GM18873 (cell line): ENCODE measurements at regions not wholly inside any gene's neighbourhood (a gene's known extent, or its start where the extent isn't known, plus 50 kb on each side); places are given as distances from the start of the nearest gene placed in this dataset.

Experiments
- ATAC-seq: cut with Tn5 transposase; IDR thresholded peaks from one replicate; pipeline ENCODE4 v1.9.1; 2021; ENCODE audit warnings: mild to moderate bottlenecking, moderate library complexity, moderate number of reproducible peaks; ENCODE audit not compliant: unreplicated experiment, low FRiP score

DNA sequence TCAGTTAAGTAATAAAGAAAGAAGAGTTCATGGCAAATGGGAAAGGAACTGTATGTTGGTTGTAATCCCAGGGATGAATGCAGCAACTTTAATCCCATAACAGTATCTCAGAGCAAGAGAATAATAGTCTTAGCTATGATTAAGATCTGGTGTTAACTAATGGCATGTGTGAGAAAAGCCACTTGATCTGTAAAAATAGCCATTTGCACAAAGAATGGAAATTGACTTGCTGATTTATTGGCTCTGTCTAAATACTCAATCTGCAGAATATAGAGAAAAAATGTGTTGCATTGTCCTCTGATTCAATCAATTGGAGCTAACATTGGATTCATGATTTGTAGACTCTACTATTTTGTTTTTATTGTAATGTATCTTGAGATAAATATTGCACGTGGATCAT is 987.0 kb downstream of the NSUN3 start:
- no peak for ATAC-seq

DNA sequence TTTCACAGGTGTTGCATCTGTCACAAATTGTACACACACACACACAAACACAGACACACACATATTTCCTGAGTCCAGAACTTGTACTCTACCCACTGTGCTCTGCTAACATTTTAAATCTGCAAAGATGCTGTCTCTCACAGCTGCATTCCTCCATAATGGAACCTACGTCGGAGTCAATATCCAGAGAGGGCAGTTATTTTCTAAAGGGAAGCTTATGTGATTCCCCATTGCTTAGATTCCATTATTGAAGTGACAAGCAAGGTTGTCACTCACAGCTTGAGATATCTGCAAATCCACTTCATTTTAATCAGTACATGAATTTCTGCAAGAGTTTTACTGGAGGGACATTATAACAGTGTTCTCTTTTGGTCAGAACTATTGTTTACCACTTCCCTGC is 992.4 kb downstream of the NSUN3 start:
- no peak for ATAC-seq

DNA sequence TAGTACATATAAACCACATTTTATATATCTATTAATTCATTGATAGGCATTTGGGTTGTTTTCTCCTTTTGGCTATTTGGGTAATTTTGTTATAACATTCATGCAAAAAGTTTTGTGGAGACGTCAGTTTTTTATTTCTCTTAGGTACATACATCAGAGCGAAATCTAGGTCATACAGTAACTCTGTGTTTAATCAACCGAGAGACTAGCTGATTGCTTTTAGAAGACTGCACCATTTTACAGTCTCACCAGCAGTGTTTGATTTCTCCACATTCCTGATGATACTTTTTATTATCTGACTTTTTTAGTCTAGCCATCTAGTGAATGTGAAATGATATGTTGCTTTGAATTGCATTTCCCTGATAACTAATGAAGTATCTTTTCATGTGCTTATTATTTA is 1019.3 kb downstream of the NSUN3 start:
- ATAC-seq: no peak

DNA sequence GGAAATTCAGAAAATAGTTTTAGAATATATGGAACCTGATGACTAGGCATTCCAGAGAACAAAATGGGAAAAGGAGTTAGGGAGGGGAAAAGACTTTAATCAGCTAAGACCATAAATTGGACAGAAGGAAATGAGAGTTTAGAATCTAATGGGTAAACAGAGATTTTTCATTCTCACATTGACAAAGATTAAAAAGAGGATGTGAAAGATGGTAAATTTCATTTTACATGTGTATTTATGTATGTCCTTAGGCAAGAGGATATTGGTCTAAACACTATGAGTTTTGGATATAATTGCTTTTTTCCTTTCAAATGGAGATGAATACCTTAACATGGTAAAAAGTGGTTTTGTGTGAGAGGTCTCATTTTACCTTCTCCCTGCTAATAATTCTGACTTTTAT is 1021.9 kb downstream of the NSUN3 start:
- no peak for ATAC-seq

DNA sequence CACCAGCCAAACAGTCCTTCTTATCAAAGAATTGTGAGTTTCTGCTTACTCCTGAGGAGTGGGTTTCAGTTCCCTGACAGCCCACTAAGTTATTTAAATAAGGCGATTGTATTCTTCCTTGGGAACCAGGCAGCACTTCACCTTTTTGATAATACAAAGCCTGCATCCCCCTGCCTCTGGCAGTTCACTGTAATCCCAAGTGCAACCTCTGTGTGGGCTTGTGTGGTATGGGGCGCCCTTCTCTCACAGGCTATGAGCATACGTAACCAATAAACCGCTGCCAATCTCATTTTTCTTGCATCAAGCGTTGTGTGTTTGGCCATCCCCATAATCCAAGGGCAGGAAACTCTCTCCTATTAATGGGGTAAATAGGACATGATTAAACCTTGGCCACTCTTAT is 1025.6 kb downstream of the NSUN3 start:
- no peak for ATAC-seq

DNA sequence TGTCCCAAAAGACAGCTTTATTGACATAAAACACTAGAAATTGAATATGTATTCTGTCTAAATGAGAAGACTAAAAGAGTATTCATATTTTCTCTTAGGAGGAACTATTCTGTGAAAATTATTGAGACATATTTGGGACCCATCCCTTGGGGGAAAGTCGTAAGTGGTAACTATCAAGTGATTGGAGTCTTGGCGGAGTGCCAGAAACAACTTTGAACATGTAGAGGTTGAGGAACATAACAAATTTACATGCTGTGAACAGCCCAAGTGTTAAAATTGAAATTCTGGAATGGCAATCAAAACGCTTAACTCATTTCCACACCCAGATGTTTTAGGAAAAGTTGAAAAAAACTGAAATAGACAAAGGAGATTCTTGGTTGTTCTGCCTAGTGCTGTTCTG is 1034.6 kb downstream of the NSUN3 start:
- no peak for ATAC-seq

DNA sequence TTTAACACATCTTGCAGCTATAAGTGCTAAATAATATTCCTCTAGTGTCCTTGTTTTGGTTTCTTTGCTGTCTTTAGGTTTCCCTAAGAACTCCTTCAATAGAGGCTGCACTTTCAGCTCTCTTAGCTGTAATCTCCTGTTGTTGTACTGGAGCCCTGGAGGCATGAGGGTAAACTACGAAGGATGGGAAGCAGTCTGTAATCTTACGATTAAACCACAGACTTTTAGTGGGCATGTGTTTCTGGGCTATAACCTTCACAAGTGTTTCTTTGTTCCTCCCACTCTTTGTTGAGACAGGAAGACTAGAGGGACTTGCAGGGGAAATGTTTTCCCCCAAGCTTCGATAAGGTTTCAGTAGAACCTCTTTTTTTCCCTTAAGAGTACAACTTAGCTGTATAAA is 1058.1 kb downstream of the NSUN3 start:
- ATAC-seq: no peak

DNA sequence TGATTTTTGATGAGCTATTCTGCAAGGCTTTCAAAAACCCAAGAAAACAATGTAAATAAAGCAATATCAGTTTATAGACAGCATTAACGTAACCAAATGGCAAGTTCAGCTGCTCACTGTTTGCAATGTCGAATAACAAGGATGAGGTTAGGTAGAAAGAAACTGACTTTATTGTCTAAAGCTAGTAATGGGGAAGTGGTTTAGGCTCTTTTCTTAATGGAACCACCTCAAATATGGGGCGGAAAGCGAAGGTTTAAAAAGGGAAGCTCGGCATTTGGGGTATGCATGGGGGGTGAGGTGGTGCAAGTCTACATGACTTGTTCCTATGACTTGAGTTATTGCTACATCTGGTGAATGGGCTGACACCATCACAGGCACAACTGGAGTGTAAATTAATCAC is 1060.2 kb downstream of the NSUN3 start:
- no peak for ATAC-seq

DNA sequence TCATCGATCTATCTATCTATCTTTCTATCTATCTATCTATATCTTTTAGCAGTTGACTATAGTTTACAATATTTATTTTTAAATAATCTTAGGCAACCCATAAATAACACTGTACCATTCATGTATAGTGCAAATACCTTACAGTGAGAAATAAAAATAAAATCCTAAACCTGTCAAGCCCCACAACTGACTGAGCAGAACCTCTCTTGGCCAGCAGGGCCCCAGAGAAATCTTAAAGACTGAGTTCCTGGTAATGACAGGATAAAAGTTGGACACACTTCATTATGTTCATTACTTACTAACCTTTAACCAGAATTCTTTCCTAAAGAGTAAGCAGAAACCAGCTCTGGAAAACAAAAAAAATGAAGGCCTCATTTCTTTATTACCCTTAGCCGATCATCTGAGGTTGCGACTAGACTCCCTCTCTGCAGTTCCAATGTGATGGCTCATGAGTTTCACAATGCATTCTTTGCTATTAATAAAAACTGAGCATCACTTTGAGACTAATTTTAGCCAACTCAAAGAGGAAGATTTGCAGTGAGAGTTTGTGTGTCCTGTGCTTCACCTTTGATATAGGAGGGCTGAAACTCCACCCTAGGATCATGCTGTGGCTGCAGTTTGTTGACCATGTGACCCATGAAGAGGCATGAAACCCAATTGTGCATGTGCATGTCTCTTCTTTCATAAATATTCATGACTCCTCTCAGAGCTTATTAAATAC is 1072.0 kb downstream of the NSUN3 start:
- ATAC-seq: no peak

DNA sequence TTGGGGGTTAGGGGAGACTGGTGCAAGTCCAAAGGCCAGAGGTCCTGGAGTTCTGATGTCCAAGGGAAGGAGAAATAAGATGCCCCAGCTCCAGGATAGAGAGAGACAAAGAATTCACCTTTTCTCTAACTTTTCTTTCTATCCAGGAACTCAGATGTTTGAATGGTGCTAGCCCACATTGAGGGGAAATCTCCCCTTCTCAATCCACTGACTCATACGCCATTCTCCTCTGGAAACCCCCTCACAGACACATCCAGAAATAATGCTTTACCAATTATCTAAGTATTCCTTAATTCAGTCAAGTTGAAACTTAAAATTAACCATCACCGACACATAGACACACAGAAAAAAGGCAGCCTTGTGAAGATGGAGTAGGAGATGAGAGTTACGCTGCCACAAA is 1085.2 kb downstream of the NSUN3 start:
- ATAC-seq: no peak

DNA sequence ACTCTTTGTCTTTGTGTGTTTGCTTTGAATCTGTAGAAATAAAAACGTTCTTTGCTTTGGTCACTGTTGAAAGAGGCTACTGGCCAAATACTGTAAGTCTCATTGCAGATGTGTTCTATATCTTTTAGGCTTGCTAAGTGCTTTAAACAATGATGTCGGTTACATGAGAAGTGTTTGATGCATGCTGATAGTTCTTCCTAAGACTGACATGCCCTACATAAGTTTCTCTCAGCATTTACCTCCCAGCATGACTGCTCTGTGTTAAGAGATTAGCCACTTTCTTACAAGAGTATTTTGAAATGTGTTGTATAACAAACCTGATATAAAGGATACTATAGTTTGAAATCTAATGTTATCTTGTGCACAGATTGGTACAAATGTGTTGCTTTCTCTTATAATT is 1088.7 kb downstream of the NSUN3 start:
- ATAC-seq: no peak

DNA sequence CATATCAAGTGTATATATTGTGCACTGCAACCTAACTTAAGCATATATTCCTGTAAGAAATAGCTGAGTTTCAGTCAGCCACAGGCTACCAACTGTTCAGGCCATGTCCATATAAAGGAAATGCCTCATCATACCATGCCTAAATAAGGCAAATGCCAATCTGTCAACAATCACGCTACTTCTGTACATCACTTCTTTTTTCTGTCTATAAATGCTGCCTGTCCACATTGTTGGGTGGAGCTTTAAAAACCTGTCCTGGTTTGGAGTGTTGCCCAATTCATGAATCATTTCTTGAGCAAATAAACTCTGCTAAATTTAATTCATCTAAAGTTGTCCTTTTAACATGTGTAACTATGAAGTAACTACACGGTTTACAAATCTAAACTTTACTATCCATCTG is 1091.9 kb downstream of the NSUN3 start:
- no peak for ATAC-seq

DNA sequence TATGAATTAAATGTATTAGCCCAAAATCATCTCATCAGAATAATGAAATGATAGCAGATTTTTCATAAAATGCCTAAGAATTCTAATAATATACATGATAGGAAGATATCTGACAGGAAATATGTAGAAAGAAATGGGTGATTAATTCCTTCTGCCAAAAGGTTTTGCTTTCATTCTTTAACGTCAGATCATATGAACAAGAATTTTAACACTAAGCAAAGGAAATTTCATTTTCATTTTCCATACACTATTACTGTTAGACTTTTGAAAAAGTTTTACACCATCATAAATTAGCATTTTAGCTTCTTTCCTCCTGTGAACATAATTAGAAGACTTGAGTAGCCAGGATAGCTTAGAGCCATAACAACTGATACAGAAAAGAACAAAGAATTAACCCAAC is 1099.9 kb downstream of the NSUN3 start:
- ATAC-seq: no peak

DNA sequence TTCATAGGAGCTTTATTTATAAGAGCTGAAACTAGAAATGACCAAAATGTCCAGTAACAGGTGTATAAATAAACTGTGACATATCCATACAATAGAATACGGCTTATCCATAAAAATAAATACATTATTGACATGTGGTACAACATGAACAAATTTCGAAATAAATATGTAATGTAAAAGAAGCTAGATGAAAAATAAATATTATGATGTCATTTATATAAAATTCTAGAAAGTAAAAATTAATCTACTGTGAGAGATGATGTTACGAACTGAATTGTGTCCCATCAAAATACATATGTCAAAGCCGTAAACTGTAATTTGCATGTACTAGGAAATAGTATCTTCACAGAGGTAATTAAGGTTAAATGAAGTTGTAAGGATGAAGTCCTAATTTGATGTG is 1104.9 kb downstream of the NSUN3 start:
- no peak for ATAC-seq

DNA sequence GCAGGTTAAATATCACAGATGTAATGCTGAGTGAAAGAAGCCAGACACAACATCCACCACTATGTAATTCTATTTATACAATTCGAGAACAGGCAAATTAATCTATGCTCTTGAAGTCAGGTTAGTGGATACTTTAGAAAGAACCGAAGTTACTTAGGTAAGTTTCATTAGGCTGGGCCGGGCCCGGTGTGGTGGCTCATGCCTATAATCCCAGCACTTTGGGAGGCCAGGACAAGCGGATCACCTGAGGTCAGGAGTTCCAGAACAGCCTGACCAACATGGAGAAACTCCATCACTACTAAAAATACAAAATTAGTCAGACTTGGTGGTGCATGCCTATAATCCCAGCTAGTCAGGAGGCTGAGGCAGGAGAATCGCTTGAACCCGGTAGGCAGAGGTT is 1105.7 kb downstream of the NSUN3 start:
- ATAC-seq: no peak

DNA sequence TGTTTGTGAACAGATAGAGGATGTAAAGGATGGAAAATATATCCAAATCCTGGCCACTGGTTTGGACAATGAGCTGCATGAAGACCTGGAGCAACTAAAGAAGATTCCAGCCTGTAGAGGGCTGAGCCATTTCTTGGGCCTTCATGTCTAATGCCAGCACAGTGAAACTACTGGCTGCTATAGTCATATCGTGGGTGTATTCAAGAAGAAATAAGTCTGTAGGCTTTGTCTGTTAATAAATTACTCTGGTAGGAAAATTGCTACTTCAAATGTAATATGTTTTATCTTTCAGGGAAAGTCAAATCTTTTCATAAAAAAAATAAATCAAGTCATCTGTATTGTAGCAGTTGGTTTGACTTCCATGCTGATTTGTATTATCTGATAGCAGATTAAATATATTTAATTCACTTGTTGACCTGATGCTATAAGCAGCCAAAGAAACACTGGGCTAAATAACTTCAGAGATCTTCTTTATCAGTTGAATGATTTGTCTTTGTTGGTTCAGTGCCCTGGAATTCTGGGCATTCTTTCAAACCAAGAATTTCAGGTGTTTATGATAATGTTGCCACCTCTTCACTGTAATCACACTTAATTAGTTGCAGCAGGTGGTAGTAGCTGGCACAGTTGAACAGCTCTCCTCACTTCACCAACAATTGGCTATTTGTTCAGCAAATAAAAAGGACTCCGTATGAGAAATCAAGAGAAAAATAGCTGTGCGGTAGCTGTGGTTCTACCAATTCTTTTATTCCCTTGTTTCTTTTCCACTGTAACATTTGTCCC is 1109.5 kb downstream of the NSUN3 start:
- no peak for ATAC-seq

DNA sequence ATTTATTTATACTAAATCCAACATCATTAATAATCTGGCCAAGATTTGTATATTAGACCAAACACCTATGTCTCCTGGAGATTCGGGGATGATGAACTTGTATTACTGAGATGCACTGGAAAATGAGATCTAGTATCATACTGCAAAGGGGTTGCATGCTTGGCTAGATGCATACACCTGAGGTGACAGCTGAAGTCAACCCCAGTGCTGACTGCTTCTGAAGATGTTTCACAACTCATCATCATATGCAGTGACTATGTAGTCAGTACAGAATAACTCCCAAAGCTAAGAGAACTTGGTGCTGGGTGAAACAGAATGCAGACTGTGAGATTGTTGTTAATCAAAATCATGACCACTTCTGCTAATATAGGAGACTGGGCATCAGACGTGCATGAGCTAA is 1114.2 kb downstream of the NSUN3 start:
- no peak for ATAC-seq

DNA sequence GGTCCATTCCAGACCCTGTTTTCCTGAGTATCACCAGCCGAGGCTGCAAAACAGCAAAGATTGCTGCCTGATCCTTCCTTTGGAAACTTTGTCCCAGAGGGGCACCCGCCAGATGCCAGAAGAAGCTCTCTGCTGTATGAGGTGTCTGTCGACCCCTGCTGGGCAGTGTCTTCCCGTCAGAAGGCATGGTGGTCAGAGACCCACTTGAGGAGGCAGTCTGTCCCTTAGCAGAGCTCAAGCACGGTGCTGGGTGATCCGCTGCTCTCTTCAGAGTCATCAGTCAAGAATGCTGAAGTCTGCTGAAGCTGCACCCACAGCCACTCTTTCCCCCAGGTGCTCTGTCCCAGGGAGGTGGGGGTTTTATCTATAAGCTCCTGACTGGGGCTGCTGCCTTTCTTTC is 1121.2 kb downstream of the NSUN3 start:
- no peak for ATAC-seq

DNA sequence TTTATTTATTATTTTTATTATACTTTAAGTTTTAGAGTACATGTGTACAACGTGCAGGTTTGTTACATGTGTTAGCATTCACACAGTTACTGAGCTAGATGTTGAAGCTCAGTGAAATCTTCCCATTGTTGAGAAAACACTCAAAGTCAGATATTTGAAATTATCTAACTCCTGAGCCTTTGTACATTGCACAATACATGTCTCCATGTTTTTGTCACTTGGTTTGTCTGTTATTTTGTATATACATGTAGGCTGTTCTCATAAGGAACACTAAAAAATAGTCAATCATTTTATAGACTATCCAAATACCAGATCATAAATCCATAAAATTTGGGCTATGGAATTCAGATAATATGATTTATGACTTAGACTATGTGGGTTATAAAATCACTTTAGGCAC is 1126.5 kb downstream of the NSUN3 start:
- ATAC-seq: no peak

DNA sequence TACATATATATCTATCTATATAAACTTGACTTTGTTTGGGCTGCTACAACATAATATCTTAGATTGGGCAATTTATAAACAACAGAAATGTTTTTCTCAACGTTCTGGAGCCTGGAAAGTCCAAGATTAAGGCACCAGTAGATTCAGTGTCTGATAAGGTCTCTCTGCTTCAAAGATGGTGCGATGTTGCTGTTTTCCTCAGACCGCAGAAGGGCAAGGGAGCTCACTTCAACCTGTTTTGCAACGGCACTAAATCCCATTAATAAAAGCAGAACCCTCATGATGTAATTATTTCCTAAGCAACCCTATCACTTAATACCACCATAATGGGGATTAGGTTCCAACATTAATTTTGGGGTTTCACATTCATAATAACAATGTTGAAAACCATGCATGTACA is 1134.8 kb downstream of the NSUN3 start:
- no peak for ATAC-seq

DNA sequence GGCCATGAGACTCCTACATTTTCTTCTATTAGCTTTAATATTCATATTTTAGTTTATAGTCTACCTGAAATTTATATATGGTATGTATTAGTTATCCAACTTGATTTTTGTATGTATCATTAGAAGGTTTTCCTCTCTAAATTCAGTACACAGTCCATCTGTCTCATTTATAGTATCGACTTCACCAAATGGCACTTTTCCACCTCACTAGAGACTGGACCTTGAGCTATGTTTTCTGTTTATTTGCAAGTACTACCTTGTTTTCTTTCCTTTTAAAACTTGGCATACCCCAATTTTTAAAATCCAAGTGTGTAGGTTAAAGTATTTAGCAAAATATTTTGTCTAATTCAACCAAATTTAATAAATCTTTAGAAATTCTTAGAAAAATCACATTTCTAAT is 1137.5 kb downstream of the NSUN3 start:
- ATAC-seq: no peak

DNA sequence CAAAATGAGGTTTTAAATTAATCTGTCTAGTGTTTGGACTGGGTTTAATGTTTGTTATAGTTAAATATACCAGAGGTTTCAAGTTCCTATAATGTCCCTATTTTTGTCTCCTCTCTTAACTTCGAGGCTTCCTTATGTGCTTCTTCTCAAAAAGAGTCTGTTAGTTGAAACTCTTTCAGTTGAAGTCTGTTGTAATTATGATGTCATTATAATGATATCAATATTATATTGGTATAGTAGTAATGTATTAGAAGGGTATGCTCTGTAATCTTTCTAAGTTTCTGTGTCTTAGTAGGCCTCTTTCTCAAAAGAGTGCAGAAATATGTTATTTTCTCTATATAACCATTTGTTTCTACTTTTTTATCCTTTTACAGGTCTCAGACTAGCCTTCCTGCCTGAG is 1148.0 kb downstream of the NSUN3 start:
- no peak for ATAC-seq
